ENCODE measurements at regions not wholly inside any gene's neighbourhood (a gene's known extent, or its start where the extent isn't known, plus 50 kb on each side); places are given as distances from the start of the nearest gene placed in this dataset.

GRCh38 chr7:86923527-86923926 lies 135.9 kb downstream of the ELAPOR2 start:
- peaks cover 4% of the 10 kb centered on the region for H3K36me3 ChIP-seq (replicated peaks; ENCODE audit: control insufficient read depth, insufficient read depth, low read length)
- no peak for DNase-seq

DNA sequence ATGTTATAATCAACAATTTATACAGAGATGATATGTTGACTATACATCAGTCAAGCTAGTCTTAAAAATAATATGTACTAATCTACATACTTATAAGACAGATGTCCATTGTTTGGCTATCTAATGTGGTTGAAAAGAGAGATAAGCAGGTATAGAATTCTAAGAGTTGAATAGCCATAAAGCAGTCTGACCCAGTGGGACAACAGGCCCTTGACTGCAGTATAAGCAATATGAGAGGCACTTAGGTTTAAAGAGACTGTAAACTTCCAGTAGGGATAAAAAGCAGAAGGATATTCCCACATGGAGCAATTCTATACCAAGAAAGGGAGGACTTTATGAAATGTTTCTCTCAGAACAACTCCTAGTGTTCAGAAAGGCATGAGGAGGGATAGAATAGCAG lies 139.3 kb downstream of the ELAPOR2 start:
- Histone ChIP-seq H3K27me3 (ENCODE audit: control insufficient read depth, insufficient read depth, low read length) (no peaks in the 10 kb centered on the region), H3K36me3 (replicated peaks; ENCODE audit: control insufficient read depth, insufficient read depth, low read length) (peaks cover under 1% of the 10 kb centered on the region), H3K4me3 (ENCODE audit: insufficient read depth, low read depth, low read length) (no peak overlapping the region)
- DNase-seq = no peak

More at GRCh38 chr7:86923527-86923926, 135.9 kb downstream of the ELAPOR2 start:
- no peaks in the 10 kb centered on the region for H3K27me3 ChIP-seq (ENCODE audit: control insufficient read depth, insufficient read depth, low read length)
- no peak overlapping the region for H3K4me3 ChIP-seq (ENCODE audit: insufficient read depth, low read depth, low read length)

- DNase-seq = no peak
- Histone ChIP-seq H3K36me3 (replicated peaks; ENCODE audit: control insufficient read depth, insufficient read depth, low read length) (no peaks in the 10 kb centered on the region), H3K4me3 (ENCODE audit: insufficient read depth, low read depth, low read length) (no peak overlapping the region), H3K27me3 (ENCODE audit: control insufficient read depth, insufficient read depth, low read length) (no peaks in the 10 kb centered on the region)
These were observed 141.2 kb downstream of the ELAPOR2 start for GRCh38 chr7:86918245-86918644.

DNA sequence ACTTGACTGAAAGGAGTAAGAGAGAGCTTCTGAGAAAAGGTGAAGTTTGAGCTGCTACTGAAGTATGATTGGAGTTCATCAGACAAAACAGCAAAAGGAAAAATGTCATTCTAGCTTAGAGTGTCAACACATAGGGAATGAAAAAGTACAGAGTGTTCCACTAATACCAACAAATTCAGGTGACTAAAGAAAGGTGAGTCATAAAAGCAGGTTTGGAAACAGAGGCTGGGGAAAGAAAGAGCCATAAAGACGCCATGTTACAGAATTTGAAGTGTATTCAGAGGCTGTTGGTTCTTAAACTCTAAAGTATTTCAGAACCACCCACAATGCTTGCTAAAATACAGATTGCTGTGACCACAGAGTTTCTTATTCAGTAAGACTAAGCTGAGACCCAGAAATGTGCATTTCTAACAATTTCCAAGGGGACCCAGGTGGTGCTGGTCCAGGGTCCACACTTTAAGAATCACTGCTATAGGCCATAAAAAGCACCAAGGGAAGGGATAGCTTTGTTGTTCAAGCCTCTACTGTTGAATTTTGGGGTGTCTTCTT lies 143.1 kb downstream of the ELAPOR2 start:
- DNase-seq = no peak
- Histone ChIP-seq H3K36me3 (replicated peaks; ENCODE audit: control insufficient read depth, insufficient read depth, low read length) (no peaks in the 10 kb centered on the region; the same call in 1 of the 2 replicates), H3K4me3 (ENCODE audit: insufficient read depth, low read depth, low read length) (no peak overlapping the region), H3K27me3 (ENCODE audit: control insufficient read depth, insufficient read depth, low read length) (no peaks in the 10 kb centered on the region)

GRCh38 chr7:86914551-86914950 lies 144.9 kb downstream of the ELAPOR2 start:
- no peaks in the 10 kb centered on the region; the same call in 1 of the 2 replicates for H3K36me3 ChIP-seq (replicated peaks; ENCODE audit: control insufficient read depth, insufficient read depth, low read length)
- H3K27me3 ChIP-seq (ENCODE audit: control insufficient read depth, insufficient read depth, low read length) = no peaks in the 10 kb centered on the region
- H3K4me3 ChIP-seq (ENCODE audit: insufficient read depth, low read depth, low read length) = no peak overlapping the region
- DNase-seq = no peak
